Activated T-cell treated with anti-CD3 and anti-CD28 coated beads for 1 hour (primary cell): ENCODE measurements at regions not wholly inside any gene's neighbourhood (a gene's known extent, or its start where the extent isn't known, plus 50 kb on each side); places are given as distances from the start of the nearest gene placed in this dataset.
"Not testable (repeated sequence)": the region's sequence is repeated elsewhere in the genome, so short reads cannot be mapped to it uniquely, and the experiment has no call there.

ENCODE experiments used
- DNase-seq: peaks from one replicate; pipeline ENCODE4 v3.0.0-alpha.2; 2020; ENCODE audit warnings: low read depth

DNA sequence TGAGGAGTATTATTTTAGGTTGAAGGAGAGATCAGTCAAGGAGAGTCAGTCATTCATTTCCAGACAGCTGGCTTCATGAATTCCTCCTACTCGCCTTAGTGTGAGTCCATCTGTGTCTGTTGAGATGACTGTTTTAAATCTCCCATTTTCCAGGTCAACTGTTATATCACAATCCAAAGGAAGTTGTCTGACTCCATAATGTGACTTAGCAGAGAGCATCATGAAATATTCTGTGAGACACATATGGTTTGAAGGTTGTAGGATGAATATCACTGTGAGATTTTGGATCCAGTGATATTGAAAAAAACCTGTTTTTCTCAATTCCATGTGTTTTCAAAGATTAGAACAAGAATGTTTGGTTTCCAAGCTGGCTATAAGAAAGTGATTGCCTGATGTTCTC is 530.2 kb upstream of the MAN1A1 start:
- DNase-seq: no peak

DNA sequence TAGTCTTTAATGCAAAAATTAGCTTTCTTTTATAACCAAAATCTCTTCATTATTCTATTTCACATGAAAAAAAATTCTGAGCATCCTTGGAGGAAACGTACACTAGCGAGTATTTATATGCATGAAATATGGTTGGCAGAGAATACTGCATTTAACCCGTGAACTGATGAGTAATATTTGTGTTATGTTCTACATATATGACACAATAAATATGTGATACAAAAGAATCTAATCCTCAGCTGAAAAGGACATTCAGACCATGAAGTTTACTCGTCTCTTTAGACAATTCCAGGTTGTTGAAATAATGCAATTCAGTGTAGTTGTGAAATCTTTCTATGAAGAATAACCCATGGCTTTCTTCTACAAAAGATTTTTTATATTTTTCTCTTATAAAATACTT is 524.8 kb upstream of the MAN1A1 start:
- DNase-seq: no peak

DNA sequence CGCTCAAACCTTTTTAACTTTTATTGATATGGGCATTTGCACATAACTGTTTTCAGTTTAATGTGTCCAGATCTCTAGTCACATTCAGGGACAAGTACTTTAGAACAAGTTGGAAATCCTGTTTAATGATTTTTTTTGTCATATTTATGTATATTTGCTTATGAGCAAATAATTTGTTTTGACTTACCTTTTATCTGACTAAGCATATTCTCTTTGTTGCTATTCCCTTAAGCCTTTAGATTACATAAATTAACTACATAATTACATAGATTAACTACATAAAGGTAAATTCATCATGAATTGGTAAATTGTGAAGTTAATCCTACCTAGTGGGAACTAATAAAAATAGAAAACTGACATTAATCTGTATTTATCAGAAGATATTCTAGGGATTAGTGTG is 523.5 kb upstream of the MAN1A1 start:
- no peak for DNase-seq

DNA sequence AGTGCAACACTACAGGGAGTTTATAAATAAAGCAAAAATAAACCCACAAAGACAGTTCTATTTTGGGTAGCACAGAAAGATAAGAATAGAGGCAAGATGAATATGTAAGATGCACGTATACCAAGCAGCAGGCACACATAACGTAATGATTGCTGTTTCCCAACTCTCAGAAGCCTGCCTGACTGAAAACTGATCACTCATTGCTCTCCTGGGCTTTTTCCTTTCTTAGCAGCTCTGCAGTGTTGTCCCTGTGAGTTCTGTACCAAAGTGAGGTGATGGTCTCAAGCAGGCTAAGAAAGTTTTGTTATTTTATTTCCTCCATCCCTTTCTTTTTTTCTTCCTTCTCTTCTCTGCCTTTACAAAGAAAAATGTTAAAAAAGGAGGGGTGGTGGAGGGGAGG is 522.0 kb upstream of the MAN1A1 start:
- no peak for DNase-seq

DNA sequence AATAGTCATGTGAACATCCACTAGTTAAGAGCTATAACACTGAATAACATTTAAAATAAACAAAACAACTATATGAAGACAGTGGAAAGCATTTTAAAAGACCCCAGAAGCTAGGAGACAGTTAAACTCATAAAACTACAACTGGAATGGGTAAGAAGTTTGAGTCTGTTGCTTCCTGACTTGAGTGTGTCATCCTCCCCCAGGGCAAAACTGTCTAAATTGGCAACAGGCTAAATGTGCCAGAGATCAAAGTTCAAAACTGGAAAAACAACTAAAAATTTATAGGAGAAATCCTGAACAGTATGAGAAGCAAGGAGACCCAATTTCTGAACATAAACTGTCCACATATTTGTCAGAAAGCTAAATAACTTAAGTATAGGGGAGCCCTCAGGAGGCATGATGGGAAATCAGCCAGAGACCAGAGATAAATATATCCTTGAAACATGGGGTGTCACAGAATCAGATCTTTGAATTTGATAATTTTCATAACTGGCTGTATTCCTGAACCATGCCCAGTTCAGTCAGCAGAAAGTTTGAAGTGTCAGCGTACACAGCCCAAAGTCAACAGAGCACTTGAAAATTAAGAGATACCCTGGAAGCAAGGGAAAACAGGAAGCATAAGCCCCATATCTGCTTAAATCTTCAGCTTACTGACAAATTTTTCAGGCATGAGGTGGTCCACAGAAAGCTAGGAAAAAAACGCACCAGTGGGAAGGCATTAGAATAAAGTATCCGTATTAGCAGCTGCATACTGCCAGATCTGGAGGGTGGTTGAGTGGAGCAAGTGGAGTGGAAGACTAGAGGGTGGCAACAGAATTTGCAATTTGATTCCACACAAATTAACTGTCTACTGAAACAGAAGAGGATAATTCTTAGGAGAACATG is 516.1 kb upstream of the MAN1A1 start:
- DNase-seq: no peak

DNA sequence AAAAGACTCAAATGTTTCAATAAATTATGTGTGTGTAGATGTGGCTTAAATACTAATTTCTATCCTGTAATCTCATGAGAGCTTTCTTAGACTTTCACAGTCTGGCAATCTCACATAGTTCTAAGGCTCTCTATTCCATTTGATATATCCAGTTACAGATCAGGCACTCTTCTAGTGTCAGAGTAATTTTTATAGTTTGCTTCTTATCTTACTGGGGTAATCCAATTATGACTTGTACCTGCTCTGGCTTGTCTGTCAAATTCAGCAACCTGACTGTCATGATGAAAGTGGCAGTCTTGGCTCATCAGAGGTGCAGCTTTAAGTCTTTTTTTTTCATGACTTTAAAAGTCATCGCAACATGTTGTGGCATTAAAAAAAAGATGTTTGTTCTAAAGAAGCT is 513.2 kb upstream of the MAN1A1 start:
- no peak for DNase-seq

DNA sequence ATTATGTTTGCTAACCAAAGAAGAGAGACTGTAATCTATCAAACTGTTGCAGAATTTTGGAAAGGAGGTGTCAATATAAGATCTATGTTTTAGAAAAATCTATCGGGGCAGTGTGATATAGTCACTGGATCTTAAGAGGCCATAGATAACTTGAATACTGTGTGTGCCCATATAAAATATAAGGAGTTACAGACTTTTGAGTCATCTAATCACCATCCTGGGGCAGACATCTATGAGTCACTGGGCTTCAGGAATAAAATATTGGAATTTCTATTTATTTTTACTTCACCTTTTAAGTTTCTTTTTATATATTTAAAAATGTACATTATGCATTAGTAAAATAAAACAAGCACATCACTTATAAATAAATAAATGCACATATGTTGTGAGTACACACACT is 509.3 kb upstream of the MAN1A1 start:
- DNase-seq: no peak

DNA sequence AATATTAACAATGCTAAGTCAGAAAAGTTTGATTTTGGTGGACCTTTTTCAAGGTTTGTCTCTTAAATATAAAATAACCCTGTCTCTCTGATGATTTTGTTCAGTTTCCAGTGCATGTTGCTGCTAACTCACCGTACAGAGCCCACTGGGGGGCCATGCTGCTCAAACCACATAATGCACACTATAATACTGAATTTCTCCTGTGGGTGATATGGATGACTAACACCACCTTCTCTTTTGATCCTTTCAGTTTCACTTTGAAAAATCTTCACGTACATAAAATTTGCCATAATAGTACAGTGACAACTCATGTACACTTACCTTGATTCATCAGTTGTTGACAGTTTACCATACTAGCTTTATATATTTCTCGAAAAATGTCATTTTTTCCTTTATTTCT is 506.6 kb upstream of the MAN1A1 start:
- no peak for DNase-seq

DNA sequence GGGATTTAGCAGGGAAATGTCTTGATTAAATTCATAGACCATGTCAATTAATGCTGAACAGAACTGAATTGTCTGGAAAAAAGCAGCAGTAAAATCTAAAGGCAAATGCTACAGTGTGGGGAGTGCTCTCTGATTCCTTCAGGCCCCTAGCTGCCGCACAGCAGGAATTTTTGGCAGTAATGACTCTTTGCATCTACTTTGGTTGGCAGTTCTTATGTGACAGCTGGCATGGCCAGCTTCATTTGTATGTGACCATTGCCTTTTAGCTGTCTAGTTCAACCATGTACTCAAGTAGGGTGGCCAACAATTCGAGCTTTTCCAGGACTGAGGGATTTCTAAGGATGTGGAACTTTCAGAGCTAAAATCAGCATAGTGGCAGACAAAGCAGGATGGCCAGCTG is 499.1 kb upstream of the MAN1A1 start:
- DNase-seq: no peak

DNA sequence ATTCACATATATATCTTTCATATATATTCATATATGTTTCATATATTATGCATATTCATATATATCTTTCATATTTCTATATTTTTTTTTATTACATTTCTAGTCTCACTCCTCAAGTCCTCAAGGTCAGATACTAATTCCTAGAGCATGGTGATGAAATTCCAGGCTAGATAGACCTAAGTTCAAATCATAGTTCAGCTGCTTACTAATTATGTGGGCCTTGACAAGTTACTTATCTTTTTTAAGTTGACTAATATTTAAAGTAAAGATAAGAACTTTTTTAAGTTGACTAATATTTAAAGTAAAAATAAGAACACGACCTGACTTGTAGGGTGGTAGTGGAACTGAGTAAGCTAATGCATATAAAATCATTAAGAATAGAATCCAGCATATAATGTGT is 495.6 kb upstream of the MAN1A1 start:
- no peak for DNase-seq

DNA sequence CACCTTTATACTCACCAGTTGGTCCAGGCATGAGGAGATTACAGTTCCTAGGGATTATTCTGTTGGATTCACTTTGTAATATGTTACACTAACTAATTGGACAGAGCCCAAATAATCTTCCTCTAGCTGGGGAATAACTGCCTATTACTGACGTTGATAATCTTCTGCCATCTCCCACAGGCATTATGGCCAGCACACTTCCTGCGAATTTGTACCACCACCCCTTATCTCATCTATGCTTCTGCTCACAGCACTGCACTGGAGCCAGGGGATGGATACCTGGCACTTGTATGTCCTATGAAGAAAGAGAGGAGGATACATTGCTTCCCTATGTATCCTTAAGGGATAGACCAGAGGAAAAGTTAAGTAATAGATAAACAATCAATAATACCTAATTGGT is 494.8 kb upstream of the MAN1A1 start:
- no peak for DNase-seq

DNA sequence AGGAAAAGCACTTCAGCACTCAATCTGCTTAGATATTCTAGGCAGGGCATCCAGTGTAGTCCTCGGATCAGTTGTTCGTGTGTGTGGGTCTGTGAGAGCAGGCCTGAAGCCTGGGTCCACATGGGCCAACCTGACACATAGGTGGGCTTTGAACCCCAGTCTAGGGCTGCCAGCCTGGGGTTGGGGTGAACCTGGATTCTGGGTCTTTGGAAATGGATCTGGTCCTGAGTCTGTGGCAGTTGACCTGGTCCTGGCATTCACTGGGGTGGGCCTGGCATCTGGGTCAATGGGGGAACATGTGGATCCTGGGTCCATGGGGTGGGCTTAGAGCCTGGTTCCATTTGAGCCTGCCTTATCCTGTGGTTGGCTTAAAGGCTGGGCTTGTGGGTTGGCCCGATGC is 492.6 kb upstream of the MAN1A1 start:
- no peak for DNase-seq

DNA sequence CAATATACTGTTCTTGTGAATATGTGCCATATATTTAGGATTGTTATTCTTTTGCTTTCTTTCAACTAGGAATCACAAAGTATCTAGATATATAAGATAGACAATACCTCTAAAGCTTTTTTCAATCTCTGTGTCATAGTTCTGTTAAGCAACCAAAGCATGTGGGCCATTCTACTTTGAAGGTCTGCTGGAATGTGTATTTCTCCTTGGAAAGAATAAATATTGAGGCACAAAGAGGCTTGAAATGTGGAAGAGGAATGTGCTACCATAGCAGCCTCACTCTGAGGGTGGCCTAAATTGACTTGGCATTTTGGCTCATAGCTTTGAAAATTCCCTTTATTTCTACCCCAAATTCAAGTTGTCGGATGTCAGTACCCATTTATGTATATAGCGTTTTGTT is 488.5 kb upstream of the MAN1A1 start:
- DNase-seq: no peak

DNA sequence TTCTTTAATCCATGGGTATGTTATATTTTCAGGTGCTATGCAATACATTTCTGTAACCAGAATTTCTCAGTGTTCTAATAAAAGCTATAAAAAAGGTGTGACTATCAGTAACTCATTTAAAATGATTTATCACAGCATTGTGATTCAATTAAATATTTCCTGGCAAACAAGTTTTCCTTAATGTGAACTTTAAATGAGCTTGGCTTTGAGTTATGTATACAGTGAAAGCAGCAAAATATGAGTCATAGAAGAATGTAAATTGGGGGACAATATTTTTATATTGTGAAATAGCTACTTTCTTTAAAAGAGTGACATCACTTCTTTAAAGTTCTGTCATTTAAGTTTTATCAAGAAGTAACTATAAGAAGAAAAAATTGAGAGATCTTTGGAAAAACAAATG is 484.9 kb upstream of the MAN1A1 start:
- DNase-seq: no peak

DNA sequence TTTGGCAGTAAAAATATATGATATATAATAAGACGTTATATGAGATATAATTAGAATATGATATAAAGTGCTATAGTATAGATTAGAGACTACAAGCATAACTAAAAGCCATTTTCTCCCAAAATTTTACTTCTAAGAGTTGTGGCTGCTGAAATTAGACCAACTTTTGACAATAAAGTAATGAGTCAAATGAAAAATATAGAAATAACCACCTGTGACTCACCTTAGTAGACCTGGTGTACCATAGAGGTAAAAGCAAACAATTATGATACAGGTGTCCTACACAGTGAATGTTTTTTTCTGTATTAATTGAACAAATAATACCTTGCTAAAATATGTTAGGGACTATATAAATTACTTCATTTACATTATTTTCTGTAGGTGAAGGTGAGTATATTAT is 482.9 kb upstream of the MAN1A1 start:
- no peak for DNase-seq

DNA sequence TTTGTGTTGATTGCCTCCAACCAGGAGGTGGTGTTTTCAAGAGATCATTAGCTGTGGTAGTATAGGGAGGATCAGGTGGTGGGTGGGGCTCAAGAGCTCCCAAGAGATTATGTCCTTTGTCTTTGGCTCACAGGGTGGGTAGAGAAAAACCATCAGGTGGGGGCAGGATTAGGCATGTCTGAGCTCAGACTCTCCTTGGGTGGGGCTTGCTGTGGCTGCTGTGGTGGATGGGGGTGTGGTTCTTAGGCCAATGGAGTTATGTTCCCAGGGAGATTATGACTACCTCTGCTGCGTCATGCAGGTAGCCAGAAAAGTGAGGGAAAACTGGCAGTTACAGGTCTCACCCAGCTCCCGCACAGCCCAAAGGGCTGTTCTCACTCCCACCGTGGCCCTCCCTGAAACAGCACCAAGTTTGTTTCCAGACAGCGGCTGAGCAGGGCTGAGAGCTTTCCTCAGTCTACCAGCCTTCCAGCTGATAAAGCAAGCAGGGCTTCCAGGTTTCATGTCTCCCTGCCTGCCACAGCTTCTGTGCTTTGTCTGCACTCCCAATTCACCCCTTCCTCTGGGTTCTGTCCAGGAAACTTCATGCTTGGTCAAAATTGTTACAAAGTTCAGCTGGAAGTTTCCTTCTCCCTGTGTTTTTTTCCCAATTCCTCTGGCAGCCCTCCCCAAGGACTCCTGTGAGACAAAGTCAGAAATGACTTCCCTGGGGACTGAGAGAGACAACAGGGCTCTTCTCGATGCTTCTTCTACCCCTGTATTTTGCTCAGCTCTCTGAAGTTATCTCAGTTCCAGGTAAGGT is 481.1 kb upstream of the MAN1A1 start:
- no peak for DNase-seq

DNA sequence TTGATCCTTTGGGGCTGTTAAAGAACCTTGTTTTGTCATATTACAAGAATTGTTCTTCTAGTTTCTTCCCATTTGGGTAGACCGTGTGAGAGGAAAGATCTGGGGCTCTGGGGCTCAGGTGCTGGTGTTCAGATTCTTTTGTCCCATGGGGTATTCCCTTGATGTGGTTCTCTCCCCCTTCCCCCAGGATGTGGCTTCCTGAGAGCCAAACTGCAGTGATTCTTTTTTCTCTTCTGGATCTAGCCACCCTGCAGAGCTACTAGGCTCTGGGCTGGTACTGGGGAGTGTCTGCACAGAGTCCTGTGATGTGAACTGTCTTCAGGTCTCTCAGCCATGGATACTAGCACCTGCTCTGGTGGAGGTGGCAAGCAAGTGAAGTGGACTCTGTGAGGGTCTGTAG is 480.5 kb upstream of the MAN1A1 start:
- DNase-seq: no peak

DNA sequence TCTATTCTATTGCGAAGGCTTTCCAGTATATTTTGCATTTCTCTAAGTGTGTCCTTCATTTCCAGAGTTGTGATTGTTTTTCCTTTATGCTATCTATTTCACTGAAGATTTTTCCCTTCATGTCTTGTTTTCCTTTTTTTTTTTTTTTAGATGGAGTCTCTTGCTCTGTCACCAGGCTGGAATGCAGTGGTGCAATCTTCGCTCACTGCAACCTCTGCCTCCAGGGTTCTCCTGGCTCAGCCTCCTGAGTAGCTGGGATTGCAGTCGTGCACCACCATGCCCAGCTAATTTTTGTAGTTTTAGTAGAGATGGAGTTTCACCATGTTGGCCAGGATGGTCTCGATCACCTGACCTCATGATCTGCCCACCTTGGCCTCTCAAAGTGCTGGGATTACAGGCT is 479.9 kb upstream of the MAN1A1 start:
- not testable (repeated sequence) for DNase-seq

DNA sequence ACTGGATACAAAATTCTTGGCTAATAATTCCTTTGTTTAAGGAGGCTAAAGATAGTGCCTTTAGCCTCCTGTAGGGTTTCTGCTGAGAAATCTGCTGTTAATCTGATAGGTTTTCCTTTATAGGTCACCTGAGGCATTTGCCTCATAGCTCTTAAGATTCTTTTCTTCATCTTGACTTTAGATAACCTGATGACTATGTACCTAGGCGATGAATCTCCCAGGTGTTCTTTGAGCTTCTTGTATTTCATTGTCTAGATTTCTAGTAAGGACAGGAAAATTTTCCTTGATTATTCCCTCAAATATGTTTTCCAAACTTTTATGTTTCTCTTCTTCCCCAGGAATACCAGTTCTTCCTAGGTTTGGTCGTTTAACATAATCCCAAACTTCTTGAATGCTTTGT is 479.4 kb upstream of the MAN1A1 start:
- DNase-seq: no peak

DNA sequence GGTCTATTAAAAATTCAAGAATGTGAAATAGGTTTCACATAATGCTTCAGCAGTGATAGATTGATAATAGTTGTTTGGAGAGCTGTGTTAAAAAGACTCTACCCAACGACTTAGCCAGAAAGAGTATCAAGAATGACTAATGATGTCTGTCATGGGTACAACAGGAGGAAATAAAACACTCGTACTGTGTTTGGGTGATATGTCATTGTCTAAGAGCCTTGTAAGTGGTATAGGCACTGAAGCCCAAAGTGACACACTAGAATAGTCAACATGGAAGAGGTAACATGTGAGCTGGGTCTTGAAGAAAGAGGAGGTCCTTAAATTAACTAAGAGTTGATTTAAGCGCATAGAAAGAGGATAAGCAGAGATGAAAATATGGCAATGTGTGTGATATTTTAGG is 471.8 kb upstream of the MAN1A1 start:
- no peak for DNase-seq

DNA sequence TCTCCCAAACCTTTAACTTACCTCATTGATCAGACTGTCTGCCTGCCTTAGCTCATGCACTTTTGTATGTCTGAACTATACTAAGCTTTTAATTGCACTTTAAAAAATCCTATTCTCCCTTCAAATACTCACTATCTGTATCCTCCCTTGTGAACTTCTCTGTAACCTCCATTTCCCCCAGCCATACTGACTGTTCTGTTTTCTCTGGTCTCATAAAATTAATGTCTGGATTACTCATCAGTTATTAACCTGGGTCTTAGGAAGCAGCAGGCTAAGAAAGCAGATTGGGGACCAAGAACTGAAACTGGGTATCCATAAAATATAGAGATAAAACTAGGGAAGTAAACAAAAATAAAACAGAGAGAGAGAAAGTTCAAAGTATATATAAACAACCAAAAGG is 469.3 kb upstream of the MAN1A1 start:
- no peak for DNase-seq

DNA sequence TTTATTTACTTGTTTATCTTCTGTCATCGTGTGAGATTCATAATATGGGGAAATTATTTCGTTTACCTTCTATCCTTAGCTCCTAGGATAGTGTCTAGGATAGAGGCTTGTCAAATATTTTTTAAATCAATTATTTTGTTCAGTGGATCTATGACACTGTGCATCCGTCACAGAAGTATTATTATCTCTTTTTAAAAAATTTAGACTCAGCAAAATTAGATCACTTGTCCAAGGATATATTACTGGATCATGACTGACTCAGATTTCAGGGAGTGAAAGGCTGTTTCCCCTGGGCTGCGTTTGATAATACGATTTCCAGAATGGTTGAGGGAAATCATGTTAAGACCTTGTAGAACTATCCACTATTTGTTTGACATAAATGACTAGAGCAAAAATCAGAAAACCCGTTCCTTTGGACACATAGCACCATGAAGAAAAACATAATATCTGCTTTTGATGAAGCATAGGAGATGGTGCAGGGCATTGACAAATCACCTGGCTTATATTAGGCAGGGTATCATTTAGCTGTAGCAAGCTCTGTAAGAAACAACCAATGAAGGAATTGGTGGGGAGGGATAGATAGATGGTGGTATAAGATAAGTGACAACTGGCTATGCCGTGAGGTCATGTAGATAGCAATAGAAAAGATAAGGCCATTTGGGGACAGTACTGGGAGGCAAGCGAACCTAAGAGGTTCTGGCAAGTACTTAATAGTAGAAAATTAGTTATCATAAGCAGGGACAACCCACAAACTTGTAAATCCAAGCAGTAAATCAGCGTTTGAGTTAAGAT is 465.2 kb upstream of the MAN1A1 start:
- no peak for DNase-seq

DNA sequence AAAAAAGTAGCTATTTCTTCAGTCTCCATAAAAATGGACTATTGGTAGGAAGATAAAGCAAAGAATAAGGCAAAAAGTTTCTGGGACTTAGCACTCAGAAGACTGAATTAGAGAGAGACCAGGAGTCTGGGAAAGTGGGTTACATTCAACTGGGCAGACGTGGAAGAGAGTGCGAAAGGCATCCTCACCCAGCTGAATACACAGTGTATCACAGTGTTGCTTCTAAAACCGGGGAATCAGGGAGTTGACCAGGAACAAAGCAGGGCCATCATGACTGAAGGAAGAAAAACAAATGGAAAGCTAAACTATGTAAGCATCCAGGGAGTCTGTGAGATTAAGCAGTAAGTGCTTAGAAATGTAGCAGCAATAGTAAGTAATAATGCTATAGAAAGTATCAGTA is 452.9 kb upstream of the MAN1A1 start:
- DNase-seq: no peak
